H9 (cell line): ENCODE measurements at regions not wholly inside any gene's neighbourhood (a gene's known extent, or its start where the extent isn't known, plus 50 kb on each side); places are given as distances from the start of the nearest gene placed in this dataset.
"Not testable (repeated sequence)": the region's sequence is repeated elsewhere in the genome, so short reads cannot be mapped to it uniquely, and the experiment has no call there.

ENCODE experiments used
- DNase-seq: peaks from one replicate; pipeline ENCODE4 v3.0.0-alpha.2; 2017
- H2AFZ ChIP-seq: one replicate; pipeline ENCODE4 v1.6.1; 2013; ENCODE audit warnings: mild to moderate bottlenecking, low read length, control low read depth, moderate library complexity
- H2AK5ac ChIP-seq: 2 replicates; pipeline ENCODE4 v1.6.1; 2013; ENCODE audit warnings: low read length, control low read depth, mixed read lengths; ENCODE audit not compliant: insufficient read length
- H2BK120ac ChIP-seq: one replicate; pipeline ENCODE4 v1.6.1; 2013; ENCODE audit warnings: low read depth, mild to moderate bottlenecking, low read length, control low read depth, inconsistent platforms; ENCODE audit not compliant: poor library complexity, severe bottlenecking
- H2BK12ac ChIP-seq: 2 replicates; pipeline ENCODE4 v1.6.1; 2013; ENCODE audit warnings: low read length, control low read depth, mixed read lengths, low read depth; ENCODE audit not compliant: insufficient read length
- H2BK15ac ChIP-seq: 2 replicates; pipeline ENCODE4 v1.6.1; 2013; ENCODE audit warnings: low read depth, low read length, control low read depth
- H2BK20ac ChIP-seq: one replicate; pipeline ENCODE4 v1.6.1; 2013; ENCODE audit warnings: low read depth, mild to moderate bottlenecking, low read length, control low read depth, inconsistent platforms; ENCODE audit not compliant: poor library complexity, severe bottlenecking
- H2BK5ac ChIP-seq: 2 replicates; pipeline ENCODE4 v1.6.1; 2013; ENCODE audit warnings: low read length, control low read depth, mixed read lengths; ENCODE audit not compliant: insufficient read length
- H3K14ac ChIP-seq: 2 replicates; pipeline ENCODE4 v1.6.1; 2013; ENCODE audit warnings: low read length, control low read depth; ENCODE audit not compliant: insufficient read depth
- H3K18ac ChIP-seq: 2 replicates; pipeline ENCODE4 v1.6.1; 2013; ENCODE audit warnings: low read depth, mild to moderate bottlenecking, mixed read lengths, low read length, control low read depth; ENCODE audit not compliant: insufficient read length
- H3K23ac ChIP-seq: 2 replicates; pipeline ENCODE4 v1.6.1; 2013; ENCODE audit warnings: low read length, control low read depth, mixed read lengths, low read depth; ENCODE audit not compliant: insufficient read length
- H3K23me2 ChIP-seq: 2 replicates; pipeline ENCODE4 v1.6.1; 2013; ENCODE audit warnings: low read depth, mild to moderate bottlenecking, mixed read lengths, low read length, control low read depth; ENCODE audit not compliant: insufficient read length, poor library complexity, severe bottlenecking
- H3K27ac ChIP-seq: 2 replicates; pipeline ENCODE4 v1.5.1; 2013; ENCODE audit warnings: low read length, control low read depth, mixed read lengths, low read depth; ENCODE audit not compliant: insufficient read length
- H3K27me3 ChIP-seq: 2 replicates; pipeline ENCODE4 v1.6.1; 2013; ENCODE audit warnings: low read length, control low read depth, inconsistent platforms; ENCODE audit not compliant: insufficient read depth
- H3K4ac ChIP-seq: 2 replicates; pipeline ENCODE4 v1.6.1; 2013; ENCODE audit warnings: low read depth, mild to moderate bottlenecking, control low read depth, inconsistent platforms, low read length, moderate library complexity
- H3K4me1 ChIP-seq: 2 replicates; pipeline ENCODE4 v1.6.1; 2013; ENCODE audit warnings: low read length, control low read depth, inconsistent platforms; ENCODE audit not compliant: insufficient read depth
- H3K4me2 ChIP-seq: 2 replicates; pipeline ENCODE4 v1.6.1; 2013; ENCODE audit warnings: low read length, control low read depth, mixed read lengths; ENCODE audit not compliant: insufficient read length, insufficient read depth
- H3K56ac ChIP-seq: 2 replicates; pipeline ENCODE4 v1.6.1; 2013; ENCODE audit warnings: low read depth, mild to moderate bottlenecking, mixed read lengths, low read length, control low read depth; ENCODE audit not compliant: insufficient read length
- H3K79me1 ChIP-seq: 2 replicates; pipeline ENCODE4 v1.6.1; 2013; ENCODE audit warnings: low read depth, mild to moderate bottlenecking, moderate library complexity, low read length, control low read depth, inconsistent platforms; ENCODE audit not compliant: insufficient read depth, poor library complexity, severe bottlenecking
- H3K79me2 ChIP-seq: 2 replicates; pipeline ENCODE4 v1.6.1; 2013; ENCODE audit warnings: low read length, control low read depth, inconsistent platforms; ENCODE audit not compliant: insufficient read depth
- H3K9ac ChIP-seq: 2 replicates; pipeline ENCODE4 v1.6.1; 2013; ENCODE audit warnings: low read length, control low read depth, mixed read lengths; ENCODE audit not compliant: insufficient read length; ENCODE audit errors: extremely low read depth
- H3K9me3 ChIP-seq: one replicate; pipeline ENCODE4 v1.6.1; 2013; ENCODE audit warnings: low read depth, low read length, inconsistent platforms; ENCODE audit not compliant: control insufficient read depth
- H3T11ph ChIP-seq: one replicate; pipeline ENCODE4 v1.6.1; 2013; ENCODE audit warnings: mild to moderate bottlenecking, low read length, control low read depth, inconsistent platforms
- H4K20me1 ChIP-seq: one replicate; pipeline ENCODE4 v1.6.1; 2013; ENCODE audit not compliant: control insufficient read depth, insufficient read length, insufficient read depth
- H4K5ac ChIP-seq: 2 replicates; pipeline ENCODE4 v1.6.1; 2013; ENCODE audit warnings: low read depth, mild to moderate bottlenecking, mixed read lengths, low read length, control low read depth; ENCODE audit not compliant: insufficient read length
- H4K8ac ChIP-seq: replicated peaks from 2 replicates; pipeline ENCODE4 v1.6.1; 2013; ENCODE audit warnings: low read length, control low read depth, mixed read lengths, low read depth; ENCODE audit not compliant: insufficient read length
- H4K91ac ChIP-seq: 2 replicates; pipeline ENCODE4 v1.6.1; 2013; ENCODE audit warnings: low read depth, mild to moderate bottlenecking, moderate library complexity, mixed read lengths, low read length, control low read depth; ENCODE audit not compliant: insufficient read length
- H3K27ac Mint-ChIP-seq, 3 experiments: 2 replicates in 2 of 3; 3 replicates in 1 of 3; pipeline ENCODE4 v1.8.0; 2020 to 2021; ENCODE audit warnings: mixed read lengths in 3 of 3, mild to moderate bottlenecking in 1 of 3, moderate library complexity in 1 of 3
- H3K27me3 Mint-ChIP-seq: 2 replicates; pipeline ENCODE4 v1.8.0; 2021; ENCODE audit warnings: low read depth, mild to moderate bottlenecking, moderate library complexity, mixed read lengths
- H3K36me3 Mint-ChIP-seq, 3 experiments: 2 replicates in 2 of 3; 3 replicates in 1 of 3; pipeline ENCODE4 v1.8.0; 2020 to 2021; ENCODE audit warnings: low read depth in 3 of 3, mixed read lengths in 3 of 3; ENCODE audit not compliant: insufficient read depth in 1 of 3
- H3K4me1 Mint-ChIP-seq, 2 experiments: 2 replicates each; pipeline ENCODE4 v1.8.0; 2020; ENCODE audit warnings: mixed read lengths in 2 of 2
- H3K4me3 Mint-ChIP-seq, 2 experiments: 2 replicates in 1 of 2; 3 replicates in 1 of 2; pipeline ENCODE4 v1.8.0; 2020 to 2021; ENCODE audit warnings: mild to moderate bottlenecking in 2 of 2, mixed read lengths in 2 of 2, moderate library complexity in 1 of 2
- H3K9me3 Mint-ChIP-seq, 2 experiments: 2 replicates in 1 of 2; 3 replicates in 1 of 2; pipeline ENCODE4 v1.8.0; 2020; ENCODE audit warnings: mild to moderate bottlenecking in 2 of 2, mixed read lengths in 2 of 2, moderate library complexity in 1 of 2
- CTCF ChIP-seq: fragments of 200-600 bp; sonication (generic); conservative IDR thresholded peaks from 3 replicates; pipeline ENCODE4 v1.8.0; 2021; ENCODE audit warnings: antibody characterized with exemption, mild to moderate bottlenecking
- WGBS: extraction: QIAGEN DNeasy Blood & Tissue Kit; methylation state at CpG from one replicate; pipeline ENCODE4 v1.1.7; 2013; ENCODE audit warnings: missing lambda C conversion rate, low lambda C conversion rate, mixed read lengths; ENCODE audit not compliant: insufficient read length; ENCODE audit errors: extremely low coverage; 5-methylcytosine and 5-hydroxymethylcytosine counted together

GRCh38 chr6:81601918-81602317, 150.6 kb downstream of the TENT5A start:
- Histone ChIP-seq H2BK15ac (no peak overlapping the region), H3K14ac (no peak overlapping the region), H4K5ac (no peak overlapping the region), H3K56ac (no peak overlapping the region), H3K79me1 (no peaks in the 10 kb centered on the region), H3K4me2 (no peak overlapping the region), H2AFZ (no peak overlapping the region), H3K27me3 (no peaks in the 10 kb centered on the region), H2BK5ac (no peak overlapping the region), H3K23ac (no peak overlapping the region), H3T11ph (no peak overlapping the region), H3K9ac (no peak overlapping the region), H4K8ac (no peak overlapping the region), H2BK120ac (no peak overlapping the region), H3K4me1 (no peaks in the 10 kb centered on the region), H4K91ac (no peak overlapping the region), H3K18ac (no peak overlapping the region), H4K20me1 (no peaks in the 10 kb centered on the region), H3K4ac (no peak overlapping the region), H2BK12ac (no peak overlapping the region), H2BK20ac (no peak overlapping the region), H3K9me3 (no peaks in the 10 kb centered on the region), H3K27ac (no peak overlapping the region), H2AK5ac (no peak overlapping the region), H3K79me2 (no peaks in the 10 kb centered on the region), H3K23me2 (no peaks in the 10 kb centered on the region)
- DNase-seq = no peak
- peaks cover 3 to 5% of the 10 kb centered on the region in 2 experiments; a peak in 4 of 5 replicates for H3K9me3 Mint-ChIP-seq
- H3K4me1 Mint-ChIP-seq = peaks cover 4% of the 10 kb centered on the region in 2 experiments; a peak in 3 of 4 replicates
- H3K36me3 Mint-ChIP-seq = 0 out of 7 replicates have a peak, but pooled peaks cover 0 to 5% (median 0%) of the 10 kb centered on the region in 3 experiments
- H3K27ac Mint-ChIP-seq = no peak overlapping the region; a peak in 1 of 7 replicates
- no peaks in the 10 kb centered on the region for H3K27me3 Mint-ChIP-seq
- WGBS = no CpG with 5 or more reads among the region's 2 CpGs
- no peak overlapping the region for H3K4me3 Mint-ChIP-seq
- TF ChIP-seq CTCF = no peak

GRCh38 chr6:81600488-81600887, 152.0 kb downstream of the TENT5A start:
- H3K18ac ChIP-seq, H2BK5ac ChIP-seq, H3T11ph ChIP-seq, H3K9ac ChIP-seq, H3K27ac Mint-ChIP-seq, H3K9me3 Mint-ChIP-seq, H3K4me1 Mint-ChIP-seq, H4K20me1 ChIP-seq, H3K79me1 ChIP-seq, H3K79me2 ChIP-seq, H3K27me3 ChIP-seq, H2BK15ac ChIP-seq, H2BK12ac ChIP-seq, H3K4ac ChIP-seq, H3K9me3 ChIP-seq, H3K36me3 Mint-ChIP-seq, H2AK5ac ChIP-seq, H3K56ac ChIP-seq, H4K8ac ChIP-seq, H3K27me3 Mint-ChIP-seq, H2BK120ac ChIP-seq, H3K4me2 ChIP-seq, DNase-seq, H3K4me3 Mint-ChIP-seq, H2BK20ac ChIP-seq, H4K91ac ChIP-seq, H3K4me1 ChIP-seq, H3K23ac ChIP-seq, H3K23me2 ChIP-seq, H4K5ac ChIP-seq, H3K14ac ChIP-seq, H3K27ac ChIP-seq, H2AFZ ChIP-seq: not testable (repeated sequence)
- no CpG with 5 or more reads among the region's 4 CpGs for WGBS
